SK-N-SH (cell line): ENCODE measurements at regions not wholly inside any gene's neighbourhood (a gene's known extent, or its start where the extent isn't known, plus 50 kb on each side); places are given as distances from the start of the nearest gene placed in this dataset.

Source experiments
- CTCF ChIA-PET: fragments of 300-600, 350-600 bp; formaldehyde crosslinking; extraction: SDS; loops from one replicate; lab custom pipeline; 2021; lab: Yijun Ruan, JAX
- POLR2A ChIA-PET: fragments of 350-600 bp; sonication (Branson Sonifier 250); formaldehyde crosslinking; extraction: SDS; loops from one replicate; lab custom pipeline; 2020; ENCODE audit warnings: antibody characterized with exemption, inconsistent platforms; lab: Yijun Ruan, JAX
- DNase-seq: peaks from one replicate; pipeline ENCODE4 v3.0.0; 2012
- H2AFZ ChIP-seq: fragments of 200-600 bp; sonication (generic); 2 replicates; pipeline ENCODE4 v1.8.1; 2016; ENCODE audit warnings: antibody characterized with exemption, mild to moderate bottlenecking, low read depth
- H3F3A ChIP-seq: fragments of 200-600 bp; sonication (generic); replicated peaks from 2 replicates; pipeline ENCODE3; 2016; ENCODE audit warnings: antibody characterized with exemption, mild to moderate bottlenecking; ENCODE audit not compliant: insufficient read depth
- H3K27ac ChIP-seq, 2 experiments: fragments of 200-500 bp in 1 of 2; fragments of 200-600 bp in 1 of 2; sonication (Bioruptor generic) in 1 of 2; sonication (generic), shearing (Covaris generic) in 1 of 2; 2 replicates each; pipeline versions ENCODE4 v1.5.1 to v1.6.1; 2014 to 2016; ENCODE audit warnings: low read depth in 2 of 2, inconsistent platforms in 1 of 2, low read length in 1 of 2, mild to moderate bottlenecking in 1 of 2, mixed read lengths in 1 of 2
- H3K27me3 ChIP-seq: fragments of 200-600 bp; sonication (generic), shearing (Covaris generic); 2 replicates; pipeline ENCODE4 v1.6.1; 2016; ENCODE audit warnings: mixed run types; ENCODE audit not compliant: insufficient read depth
- H3K36me3 ChIP-seq, 2 experiments: fragments of 200-500 bp in 1 of 2; fragments of 200-600 bp in 1 of 2; sonication (Bioruptor generic) in 1 of 2; sonication (generic) in 1 of 2; replicated peaks in 1 of 2; 2 replicates each; pipeline versions ENCODE3 to v1.5.1; 2014 to 2016; ENCODE audit warnings: low read length in 1 of 2, mild to moderate bottlenecking in 1 of 2; ENCODE audit not compliant: insufficient read depth in 2 of 2, control insufficient read depth in 1 of 2
- H3K4me1 ChIP-seq, 2 experiments: fragments of 200-500 bp in 1 of 2; fragments of 200-600 bp in 1 of 2; sonication (Bioruptor generic) in 1 of 2; sonication (generic), shearing (Covaris generic) in 1 of 2; 2 replicates each; pipeline versions ENCODE4 v1.5.1 to v1.6.1; 2014 to 2016; ENCODE audit warnings: low read depth in 1 of 2, low read length in 1 of 2, mixed run types in 1 of 2; ENCODE audit not compliant: insufficient read depth in 2 of 2, control insufficient read depth in 1 of 2
- H3K4me2 ChIP-seq: fragments of 200-600 bp; sonication (generic), shearing (Covaris generic); 2 replicates; pipeline ENCODE4 v1.6.1; 2017; ENCODE audit warnings: mixed run types
- H3K4me3 ChIP-seq, 2 experiments: fragments of 200-500 bp in 1 of 2; fragments of 200-600 bp in 1 of 2; sonication (Bioruptor generic) in 1 of 2; sonication (generic), shearing (Covaris generic) in 1 of 2; 2 replicates each; pipeline versions ENCODE4 v1.5.1 to v1.8.1; 2014 to 2016; ENCODE audit warnings: low read depth in 2 of 2, inconsistent platforms in 1 of 2, low read length in 1 of 2, mild to moderate bottlenecking in 1 of 2, mixed read lengths in 1 of 2, moderate library complexity in 1 of 2
- H3K79me2 ChIP-seq: fragments of 200-600 bp; sonication (generic); 2 replicates; pipeline ENCODE4 v1.8.1; 2017; ENCODE audit warnings: mild to moderate bottlenecking; ENCODE audit not compliant: insufficient read depth
- H3K9ac ChIP-seq: fragments of 200-600 bp; sonication (generic); 2 replicates; pipeline ENCODE4 v1.6.1; 2017; ENCODE audit warnings: mixed run types
- H3K9me2 ChIP-seq: fragments of 200-600 bp; sonication (generic); 2 replicates; pipeline ENCODE4 v1.6.1; 2017; ENCODE audit warnings: mixed run types
- H3K9me3 ChIP-seq: fragments of 200-600 bp; sonication (generic); 2 replicates; pipeline ENCODE4 v1.6.1; 2017; ENCODE audit warnings: mixed run types, mild to moderate bottlenecking, moderate library complexity
- H4K20me1 ChIP-seq: fragments of 200-600 bp; sonication (generic); 2 replicates; pipeline ENCODE4 v1.6.1; 2017; ENCODE audit warnings: mild to moderate bottlenecking, mixed run types; ENCODE audit not compliant: insufficient read depth
- CHD2 ChIP-seq: fragments of 150-350 bp; IDR thresholded peaks from 2 replicates; pipeline ENCODE4 v1.6.1; 2018; ENCODE audit warnings: low read length; ENCODE audit not compliant: partially characterized antibody
- EP300 ChIP-seq, 2 experiments: IDR thresholded peaks; 2 replicates each; pipeline versions ENCODE4 v1.4.0 to v1.6.1; 2012; ENCODE audit warnings: borderline replicate concordance in 1 of 2, low read depth in 1 of 2, low read length in 1 of 2
- EZH2phosphoT487 ChIP-seq: fragments of 200-600 bp; sonication (generic); IDR thresholded peaks from 2 replicates; pipeline ENCODE4 v1.6.1; 2017; ENCODE audit warnings: low read depth, mixed run types, mild to moderate bottlenecking, antibody characterized with exemption, moderate library complexity, borderline replicate concordance
- FOSL2 ChIP-seq: IDR thresholded peaks from 2 replicates; pipeline ENCODE4 v1.4.0; 2012; ENCODE audit warnings: low read depth, mild to moderate bottlenecking, moderate library complexity, borderline replicate concordance
- FOXJ3 ChIP-seq: sonication (generic); formaldehyde crosslinking; IDR thresholded peaks from 2 replicates; pipeline ENCODE4 v1.5.1; 2020; ENCODE audit warnings: mild to moderate bottlenecking, missing genetic modification reagents
- FOXM1 ChIP-seq: IDR thresholded peaks from 2 replicates; pipeline ENCODE4 v1.4.0; 2012; ENCODE audit warnings: low read depth, mild to moderate bottlenecking
- GATA2 ChIP-seq: sonication (generic); formaldehyde crosslinking; IDR thresholded peaks from 2 replicates; pipeline ENCODE4 v1.5.0; 2020; ENCODE audit warnings: mild to moderate bottlenecking, missing genetic modification reagents
- IRF3 ChIP-seq: fragments of 150-350 bp; IDR thresholded peaks from 2 replicates; pipeline ENCODE4 v1.6.1; 2016; ENCODE audit warnings: mild to moderate bottlenecking, low read depth, low read length
- MEF2A ChIP-seq: IDR thresholded peaks from 2 replicates; pipeline ENCODE4 v1.4.0; 2012; ENCODE audit warnings: low read depth, borderline replicate concordance
- MXI1 ChIP-seq: IDR thresholded peaks from 2 replicates; pipeline ENCODE4 v1.6.1; 2012; ENCODE audit warnings: mild to moderate bottlenecking, low read depth, low read length, improper control_type of control experiment
- NFIC ChIP-seq: IDR thresholded peaks from 2 replicates; pipeline ENCODE4 v1.4.0; 2012; ENCODE audit warnings: borderline replicate concordance
- NRF1 ChIP-seq: IDR thresholded peaks from 2 replicates; pipeline ENCODE4 v1.6.1; 2012; ENCODE audit warnings: low read depth, mild to moderate bottlenecking, low read length
- REST ChIP-seq: IDR thresholded peaks from 2 replicates; pipeline ENCODE4 v1.6.1; 2012; ENCODE audit warnings: mild to moderate bottlenecking, low read depth, low read length, moderate library complexity
- RXRA ChIP-seq: IDR thresholded peaks from 2 replicates; pipeline ENCODE4 v1.4.0; 2012; ENCODE audit warnings: low read depth, mild to moderate bottlenecking, borderline replicate concordance
- SIN3A ChIP-seq: IDR thresholded peaks from 2 replicates; pipeline ENCODE4 v1.6.1; 2012; ENCODE audit warnings: low read depth, mild to moderate bottlenecking, low read length, moderate library complexity, borderline replicate concordance
- SMC3 ChIP-seq: IDR thresholded peaks from 2 replicates; pipeline ENCODE4 v1.6.1; 2012; ENCODE audit warnings: low read depth, low read length, improper control_type of control experiment
- TAF1 ChIP-seq: IDR thresholded peaks from 2 replicates; pipeline ENCODE4 v1.6.1; 2012; ENCODE audit warnings: low read depth, mild to moderate bottlenecking, low read length, moderate library complexity, borderline replicate concordance
- TCF12 ChIP-seq: IDR thresholded peaks from 2 replicates; pipeline ENCODE4 v1.4.0; 2012
- TEAD4 ChIP-seq: IDR thresholded peaks from 2 replicates; pipeline ENCODE4 v1.4.0; 2012; ENCODE audit warnings: mild to moderate bottlenecking, borderline replicate concordance; ENCODE audit not compliant: insufficient read depth
- ZBTB33 ChIP-seq: IDR thresholded peaks from 2 replicates; pipeline ENCODE4 v1.4.0; 2012; ENCODE audit warnings: low read depth, borderline replicate concordance
- WGBS: methylation state at CpG from one replicate; pipeline ENCODE4 v1.1.6; 2017; ENCODE audit warnings: low lambda C conversion rate; 5-methylcytosine and 5-hydroxymethylcytosine counted together

- WGBS = 50% methylated on average over 4 of the region's 4 CpGs
Observed at GRCh38 chr3:151615464-151615863, 118.3 kb upstream of the AADACL2 start.

More at GRCh38 chr3:151615464-151615863, 118.3 kb upstream of the AADACL2 start:
- no peaks in the 10 kb centered on the region for H3K27me3 ChIP-seq
- H2AFZ ChIP-seq = no peak overlapping the region
- H3K4me2 ChIP-seq = no peak overlapping the region
- H4K20me1 ChIP-seq = no peaks in the 10 kb centered on the region
- no peaks in the 10 kb centered on the region for H3K4me1 ChIP-seq
- H3F3A ChIP-seq = no peaks in the 10 kb centered on the region
- H3K79me2 ChIP-seq = no peaks in the 10 kb centered on the region
- ChIA-PET POLR2A (no interaction called here), CTCF (interaction anchor here (1.0 kb wide), 1 partner anchor 9 kb away, joined by 3 read pairs; no protein-coding TSS in a partner anchor)
- H3K9ac ChIP-seq = no peak overlapping the region
- H3K9me2 ChIP-seq = no peaks in the 10 kb centered on the region
- no peak for DNase-seq
- H3K27ac ChIP-seq = no peak overlapping the region
- no peaks in the 10 kb centered on the region for H3K9me3 ChIP-seq
- no peaks in the 10 kb centered on the region for H3K36me3 ChIP-seq
- TF ChIP-seq RXRA (no peak), NRF1 (no peak), GATA2 (CRISPR knock-in tag) (no peak), TEAD4 (no peak), EZH2phosphoT487 (no peak), IRF3 (no peak), SMC3 (no peak), NFIC (no peak), TCF12 (no peak), CHD2 (no peak), REST (no peak), TAF1 (no peak), EP300 (IDR thresholded peaks at IDR 0.05; ENCODE audit: borderline replicate concordance in 1 of 2, low read depth in 1 of 2, low read length in 1 of 2) (no peak), SIN3A (no peak), FOXJ3 (CRISPR knock-in tag) (no peak), FOSL2 (no peak), ZBTB33 (no peak), MXI1 (no peak), FOXM1 (no peak), MEF2A (no peak)
- no peak overlapping the region for H3K4me3 ChIP-seq
